ENCODE measurements at regions not wholly inside any gene's neighbourhood (a gene's known extent, or its start where the extent isn't known, plus 50 kb on each side); places are given as distances from the start of the nearest gene placed in this dataset.

DNA sequence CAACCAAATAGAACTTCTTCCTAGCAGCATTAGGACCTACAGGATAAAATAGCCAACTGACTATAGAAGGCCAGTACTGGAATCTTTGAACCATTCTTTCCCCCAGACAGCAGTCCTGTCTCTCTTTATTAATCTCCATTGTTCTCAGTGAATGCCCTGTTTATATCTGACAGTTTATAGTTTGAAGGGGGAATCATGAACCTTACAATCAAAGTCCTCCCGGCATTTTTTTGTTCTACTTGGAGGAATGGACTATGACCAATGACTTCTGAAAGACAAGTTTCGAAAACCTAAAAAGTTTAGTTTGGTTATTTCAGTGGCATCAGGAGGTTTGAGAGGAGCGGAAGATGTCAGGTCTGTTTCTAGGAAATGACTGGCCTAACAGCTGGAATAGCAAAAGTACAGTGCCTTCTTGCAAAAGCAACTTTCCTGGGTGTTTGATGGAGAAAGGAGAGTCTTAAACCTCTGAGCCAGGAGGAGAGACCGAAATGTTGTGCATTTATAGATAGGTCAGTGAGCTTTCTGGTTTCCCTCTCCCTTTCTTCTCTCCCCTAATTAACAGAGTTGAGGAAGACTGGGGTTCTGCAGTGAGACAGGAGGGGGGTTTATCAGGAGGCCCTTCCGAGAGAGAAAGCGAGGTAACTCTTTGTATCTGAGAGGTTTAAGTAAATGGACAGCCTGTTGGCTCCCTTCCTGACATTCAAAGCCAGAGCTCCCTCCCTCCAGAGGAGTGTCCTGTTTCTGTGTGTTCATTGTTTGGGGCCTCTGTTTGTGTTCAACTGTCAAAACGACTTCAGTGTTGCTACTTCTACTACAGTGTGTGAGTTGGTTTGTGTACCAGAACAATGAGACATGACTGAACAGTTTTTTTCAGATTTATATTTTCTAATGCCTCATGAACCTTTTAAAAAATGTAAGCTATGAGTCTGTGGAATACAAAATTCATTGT lies 383.0 kb upstream of the RARB start:
- peaks cover 2% of the 10 kb centered on the region for H3K27me3 ChIP-seq (ENCODE audit: insufficient read depth, poor library complexity, severe bottlenecking)
- DNase-seq (ENCODE audit: low read depth in 1 of 2, low spot score in 1 of 2), result no peak
- TF ChIP-seq GABPA (IDR thresholded peaks at IDR 0.05; ENCODE audit: low read depth) (no peak), POLR2AphosphoS5 (IDR thresholded peaks at IDR 0.05; ENCODE audit: low read depth) (no peak), SPI1 (IDR thresholded peaks at IDR 0.05; ENCODE audit: borderline replicate concordance, low read depth) (no peak), REST (IDR thresholded peaks at IDR 0.05; ENCODE audit: insufficient replicate concordance, low read depth) (no peak)
- TF ChIP-seq, protein P1, sequence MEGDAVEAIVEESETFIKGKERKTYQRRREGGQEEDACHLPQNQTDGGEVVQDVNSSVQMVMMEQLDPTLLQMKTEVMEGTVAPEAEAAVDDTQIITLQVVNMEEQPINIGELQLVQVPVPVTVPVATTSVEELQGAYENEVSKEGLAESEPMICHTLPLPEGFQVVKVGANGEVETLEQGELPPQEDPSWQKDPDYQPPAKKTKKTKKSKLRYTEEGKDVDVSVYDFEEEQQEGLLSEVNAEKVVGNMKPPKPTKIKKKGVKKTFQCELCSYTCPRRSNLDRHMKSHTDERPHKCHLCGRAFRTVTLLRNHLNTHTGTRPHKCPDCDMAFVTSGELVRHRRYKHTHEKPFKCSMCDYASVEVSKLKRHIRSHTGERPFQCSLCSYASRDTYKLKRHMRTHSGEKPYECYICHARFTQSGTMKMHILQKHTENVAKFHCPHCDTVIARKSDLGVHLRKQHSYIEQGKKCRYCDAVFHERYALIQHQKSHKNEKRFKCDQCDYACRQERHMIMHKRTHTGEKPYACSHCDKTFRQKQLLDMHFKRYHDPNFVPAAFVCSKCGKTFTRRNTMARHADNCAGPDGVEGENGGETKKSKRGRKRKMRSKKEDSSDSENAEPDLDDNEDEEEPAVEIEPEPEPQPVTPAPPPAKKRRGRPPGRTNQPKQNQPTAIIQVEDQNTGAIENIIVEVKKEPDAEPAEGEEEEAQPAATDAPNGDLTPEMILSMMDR (IDR thresholded peaks at IDR 0.05; ENCODE audit: insufficient read depth, low read length), result no peak
- no peak overlapping the region for H3K27ac ChIP-seq (replicated peaks)
- no peak overlapping the region for H3K4me3 ChIP-seq (replicated peaks; ENCODE audit: insufficient read depth, low read length)

DNA sequence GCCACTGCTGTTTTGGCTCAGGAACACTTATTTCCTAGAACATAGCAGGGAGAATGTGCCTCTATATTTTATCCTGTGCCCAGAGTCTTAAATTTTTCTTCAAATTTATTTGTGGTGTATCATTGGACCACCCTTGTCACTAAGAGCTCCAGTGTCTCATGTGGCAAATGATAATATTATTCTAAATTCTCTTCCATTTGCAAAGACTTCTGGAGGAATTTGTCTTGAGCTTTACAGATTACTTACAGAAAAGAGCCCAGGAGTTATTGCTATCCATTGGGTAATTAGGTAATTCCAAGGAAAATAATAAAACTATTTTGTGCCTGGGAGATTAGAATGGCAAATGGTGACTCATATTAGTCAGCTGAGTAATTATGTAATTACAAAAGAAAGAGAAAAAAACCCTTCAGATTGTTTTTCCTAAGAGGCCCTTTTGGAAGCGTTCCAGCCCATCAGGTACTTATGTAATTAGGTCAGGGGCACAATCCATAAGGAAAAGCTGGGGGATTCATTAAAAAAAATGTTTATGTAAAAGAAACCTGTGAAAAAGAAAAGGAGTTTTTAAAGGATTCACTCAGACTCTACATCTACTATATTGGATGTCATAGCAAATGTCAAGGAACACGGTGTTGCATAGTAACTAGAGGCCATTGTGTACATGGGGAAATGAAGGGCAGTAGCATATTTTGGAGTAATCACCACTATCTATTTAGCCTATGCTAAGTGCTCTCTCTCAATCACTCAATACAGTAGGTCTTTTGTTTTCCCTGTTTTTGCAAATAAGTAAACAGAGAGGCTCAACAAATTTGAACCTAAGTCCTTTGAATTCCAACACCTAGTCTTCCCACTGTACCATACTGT lies 380.9 kb upstream of the RARB start:
- TF ChIP-seq POLR2AphosphoS5 (IDR thresholded peaks at IDR 0.05; ENCODE audit: low read depth), result no peak
- TF ChIP-seq, protein P1 (IDR thresholded peaks at IDR 0.05; ENCODE audit: insufficient read depth, low read length), result no peak
- TF ChIP-seq SPI1 (IDR thresholded peaks at IDR 0.05; ENCODE audit: borderline replicate concordance, low read depth), result no peak
- TF ChIP-seq GABPA (IDR thresholded peaks at IDR 0.05; ENCODE audit: low read depth), result no peak
- no peak for TF ChIP-seq REST (IDR thresholded peaks at IDR 0.05; ENCODE audit: insufficient replicate concordance, low read depth)
- Histone ChIP-seq H3K4me3 (replicated peaks; ENCODE audit: insufficient read depth, low read length) (no peak overlapping the region), H3K27ac (replicated peaks) (no peak overlapping the region), H3K27me3 (ENCODE audit: insufficient read depth, poor library complexity, severe bottlenecking) (peaks cover 2% of the 10 kb centered on the region)
- no peak for DNase-seq (ENCODE audit: low read depth in 1 of 2, low spot score in 1 of 2)

DNA sequence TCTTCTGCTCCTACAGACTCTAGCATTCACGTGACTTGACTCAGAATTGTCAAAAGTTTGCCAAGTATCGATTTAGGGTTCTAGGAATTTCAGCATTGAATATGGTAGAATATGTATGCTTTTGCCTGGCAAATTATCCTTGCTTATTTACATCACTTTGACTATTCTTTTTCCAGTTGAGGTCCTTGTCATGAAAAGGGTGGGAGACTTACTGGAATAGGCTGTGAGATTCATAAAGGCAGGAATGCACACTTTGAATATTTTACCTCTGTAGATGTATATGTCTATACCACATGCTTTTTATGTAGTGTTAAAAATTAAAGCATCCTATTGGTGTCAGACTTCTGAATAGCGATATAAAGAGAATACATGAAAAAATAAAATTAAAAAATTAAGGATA lies 378.8 kb upstream of the RARB start:
- H3K4me3 ChIP-seq (replicated peaks; ENCODE audit: insufficient read depth, low read length), result no peak overlapping the region
- TF ChIP-seq POLR2AphosphoS5 (IDR thresholded peaks at IDR 0.05; ENCODE audit: low read depth) (no peak), REST (IDR thresholded peaks at IDR 0.05; ENCODE audit: insufficient replicate concordance, low read depth) (no peak), GABPA (IDR thresholded peaks at IDR 0.05; ENCODE audit: low read depth) (no peak), SPI1 (IDR thresholded peaks at IDR 0.05; ENCODE audit: borderline replicate concordance, low read depth) (no peak)
- TF ChIP-seq, protein P1 (IDR thresholded peaks at IDR 0.05; ENCODE audit: insufficient read depth, low read length), result no peak
- H3K27me3 ChIP-seq (ENCODE audit: insufficient read depth, poor library complexity, severe bottlenecking), result peaks cover 2% of the 10 kb centered on the region
- no peak for DNase-seq (ENCODE audit: low read depth in 1 of 2, low spot score in 1 of 2)
- no peak overlapping the region for H3K27ac ChIP-seq (replicated peaks)
